Suppressor macrophage treated with lipopolysaccharide for 4 hours (primary cell): ENCODE measurements at regions not wholly inside any gene's neighbourhood (a gene's known extent, or its start where the extent isn't known, plus 50 kb on each side); places are given as distances from the start of the nearest gene placed in this dataset.
"Not testable (repeated sequence)": the region's sequence is repeated elsewhere in the genome, so short reads cannot be mapped to it uniquely, and the experiment has no call there.

Experiments
- DNase-seq: peaks from one replicate; pipeline ENCODE4 v3.0.0-alpha.2; 2020

GRCh38 chr11:80987171-80987570, 1546.3 kb upstream of the TENM4 start:
- DNase-seq = no peak

- no peak for DNase-seq
Observed at GRCh38 chr11:80986421-80987074, 1545.7 kb upstream of the TENM4 start.

GRCh38 chr11:80980227-80980626, 1539.4 kb upstream of the TENM4 start:
- DNase-seq = no peak

GRCh38 chr11:80973786-80974185, 1533.0 kb upstream of the TENM4 start:
- no peak for DNase-seq

GRCh38 chr11:80970037-80970436, 1529.2 kb upstream of the TENM4 start:
- no peak for DNase-seq

- DNase-seq = no peak
Observed at GRCh38 chr11:80967649-80968048, 1526.8 kb upstream of the TENM4 start.

- no peak for DNase-seq
Observed at GRCh38 chr11:80960381-80961029, 1519.7 kb upstream of the TENM4 start.

GRCh38 chr11:80959751-80960150, 1518.9 kb upstream of the TENM4 start:
- no peak for DNase-seq

GRCh38 chr11:80958987-80959386, 1518.2 kb upstream of the TENM4 start:
- DNase-seq = no peak

- no peak for DNase-seq
Observed at GRCh38 chr11:80958361-80958760, 1517.5 kb upstream of the TENM4 start.

- no peak for DNase-seq
Observed at GRCh38 chr11:80955588-80955987, 1514.8 kb upstream of the TENM4 start.

- DNase-seq = no peak
Observed at GRCh38 chr11:80948781-80949180, 1508.0 kb upstream of the TENM4 start.

- DNase-seq = no peak
Observed at GRCh38 chr11:80944758-80945157, 1503.9 kb upstream of the TENM4 start.

- DNase-seq = no peak
Observed at GRCh38 chr11:80943226-80943625, 1502.4 kb upstream of the TENM4 start.

- no peak for DNase-seq
Observed at GRCh38 chr11:80937842-80938241, 1497.0 kb upstream of the TENM4 start.

GRCh38 chr11:80930038-80930437, 1489.2 kb upstream of the TENM4 start:
- no peak for DNase-seq

- no peak for DNase-seq
Observed at GRCh38 chr11:80929031-80929805, 1488.4 kb upstream of the TENM4 start.

GRCh38 chr11:80925321-80925720, 1484.5 kb upstream of the TENM4 start:
- no peak for DNase-seq

- DNase-seq = not testable (repeated sequence)
Observed at GRCh38 chr11:80921310-80921709, 1480.5 kb upstream of the TENM4 start.

GRCh38 chr11:80916173-80916798, 1475.5 kb upstream of the TENM4 start:
- no peak for DNase-seq

GRCh38 chr11:80914311-80914710, 1473.5 kb upstream of the TENM4 start:
- DNase-seq = no peak

- no peak for DNase-seq
Observed at GRCh38 chr11:80911666-80912065, 1470.8 kb upstream of the TENM4 start.

- DNase-seq = peak; percentile 9
Observed at GRCh38 chr11:80900265-80900664, 1459.4 kb upstream of the TENM4 start.

GRCh38 chr11:80899381-80899780, 1458.6 kb upstream of the TENM4 start:
- DNase-seq = peak; percentile 13
